ENCODE measurements at regions not wholly inside any gene's neighbourhood (a gene's known extent, or its start where the extent isn't known, plus 50 kb on each side); places are given as distances from the start of the nearest gene placed in this dataset.

DNA sequence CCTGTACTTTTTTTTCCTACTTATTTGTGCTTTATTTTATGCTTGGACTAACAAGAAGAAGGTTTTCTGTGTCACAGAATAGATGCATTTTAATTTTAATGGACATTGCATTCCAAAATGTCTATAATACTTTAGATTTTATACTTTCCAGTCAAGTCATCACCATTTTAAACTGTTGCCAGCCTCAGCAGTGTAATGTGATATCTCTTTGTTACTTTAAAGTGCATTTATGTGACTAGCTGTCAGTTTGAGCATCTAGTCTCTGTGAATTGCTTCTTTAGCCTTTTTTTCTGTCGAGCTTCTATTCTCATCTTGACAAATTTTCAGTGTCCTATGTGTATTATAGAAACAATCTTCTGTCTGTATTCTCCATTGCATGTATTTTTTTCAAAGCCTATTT, 511.4 kb upstream of the CBLB start:
- H3K4me3 ChIP-seq (ENCODE audit: low read depth, low read length) = no peak overlapping the region
- TF ChIP-seq, protein P1, sequence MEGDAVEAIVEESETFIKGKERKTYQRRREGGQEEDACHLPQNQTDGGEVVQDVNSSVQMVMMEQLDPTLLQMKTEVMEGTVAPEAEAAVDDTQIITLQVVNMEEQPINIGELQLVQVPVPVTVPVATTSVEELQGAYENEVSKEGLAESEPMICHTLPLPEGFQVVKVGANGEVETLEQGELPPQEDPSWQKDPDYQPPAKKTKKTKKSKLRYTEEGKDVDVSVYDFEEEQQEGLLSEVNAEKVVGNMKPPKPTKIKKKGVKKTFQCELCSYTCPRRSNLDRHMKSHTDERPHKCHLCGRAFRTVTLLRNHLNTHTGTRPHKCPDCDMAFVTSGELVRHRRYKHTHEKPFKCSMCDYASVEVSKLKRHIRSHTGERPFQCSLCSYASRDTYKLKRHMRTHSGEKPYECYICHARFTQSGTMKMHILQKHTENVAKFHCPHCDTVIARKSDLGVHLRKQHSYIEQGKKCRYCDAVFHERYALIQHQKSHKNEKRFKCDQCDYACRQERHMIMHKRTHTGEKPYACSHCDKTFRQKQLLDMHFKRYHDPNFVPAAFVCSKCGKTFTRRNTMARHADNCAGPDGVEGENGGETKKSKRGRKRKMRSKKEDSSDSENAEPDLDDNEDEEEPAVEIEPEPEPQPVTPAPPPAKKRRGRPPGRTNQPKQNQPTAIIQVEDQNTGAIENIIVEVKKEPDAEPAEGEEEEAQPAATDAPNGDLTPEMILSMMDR (IDR thresholded peaks at IDR 0.05; ENCODE audit: borderline replicate concordance, insufficient read depth, low read depth, low read length) = no peak

DNA sequence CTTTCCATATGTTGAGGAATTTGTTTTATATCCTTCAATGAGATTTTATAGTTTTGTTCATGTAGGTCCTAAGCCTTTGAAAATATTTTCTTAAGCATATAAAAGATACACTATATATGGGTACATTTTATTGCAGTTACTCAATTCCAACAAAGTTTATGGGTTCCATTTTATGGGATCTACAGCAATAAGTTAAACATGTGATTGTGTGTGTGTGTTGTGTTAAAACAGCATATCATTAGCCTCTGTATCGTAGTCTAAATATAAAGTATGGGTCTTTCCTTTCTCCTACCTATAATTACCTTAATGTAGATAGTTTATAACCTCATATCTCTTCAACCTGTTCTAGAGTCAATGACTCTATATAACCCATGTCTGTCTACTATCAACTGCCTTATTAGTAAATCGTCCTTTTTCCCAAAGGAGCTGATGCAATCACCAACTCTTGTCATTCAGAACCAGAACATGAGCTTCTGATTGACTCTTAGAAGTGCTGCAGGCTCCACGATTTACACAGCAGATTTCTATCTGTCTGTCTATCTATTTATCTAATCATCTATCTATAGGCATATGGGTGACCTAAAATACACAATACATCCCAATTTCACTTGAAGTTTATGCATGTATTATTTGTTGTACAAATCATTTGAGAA, 512.6 kb upstream of the CBLB start:
- TF ChIP-seq, protein P1 (IDR thresholded peaks at IDR 0.05; ENCODE audit: borderline replicate concordance, insufficient read depth, low read depth, low read length) = no peak
- H3K4me3 ChIP-seq (ENCODE audit: low read depth, low read length) = no peak overlapping the region

DNA sequence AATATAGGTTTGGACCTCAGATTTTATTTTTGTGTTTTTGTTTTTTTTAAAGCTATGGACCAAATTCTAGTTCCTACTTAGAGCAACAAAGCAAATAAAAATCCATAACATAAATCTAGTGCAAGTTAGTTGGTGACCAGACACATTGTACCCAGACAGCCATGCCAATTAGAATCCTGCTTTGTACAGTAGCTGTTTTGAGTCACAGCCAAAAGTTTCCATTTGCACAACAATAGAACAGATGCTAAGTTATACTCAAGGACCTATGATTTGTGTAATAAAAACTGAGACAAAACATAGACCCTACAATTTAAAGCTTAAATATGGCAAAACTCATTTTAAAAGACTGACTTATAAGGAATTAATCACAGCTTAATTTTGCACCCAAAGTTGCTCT, 513.1 kb upstream of the CBLB start:
- TF ChIP-seq, protein P1 (IDR thresholded peaks at IDR 0.05; ENCODE audit: borderline replicate concordance, insufficient read depth, low read depth, low read length) = no peak

DNA sequence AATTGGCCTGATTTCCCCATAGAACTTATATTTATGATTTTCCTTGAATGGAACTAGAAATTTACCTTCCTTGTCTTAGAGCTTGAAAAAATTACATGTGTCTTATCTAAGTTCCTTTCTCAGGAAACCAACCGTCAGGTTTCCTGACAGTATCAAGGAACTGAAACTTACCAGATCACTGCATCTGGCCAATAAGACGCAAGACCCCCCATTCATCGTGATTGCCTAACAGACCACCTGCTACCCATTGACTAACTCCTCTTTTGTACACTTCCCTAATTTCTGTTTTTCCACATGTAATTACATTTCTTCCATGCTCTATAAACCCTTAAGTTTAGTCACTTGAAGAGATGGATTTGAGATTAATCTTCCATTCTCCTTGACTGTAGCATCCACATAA, 517.2 kb upstream of the CBLB start:
- TF ChIP-seq, protein P1 (IDR thresholded peaks at IDR 0.05; ENCODE audit: borderline replicate concordance, insufficient read depth, low read depth, low read length) = no peak
- no peak overlapping the region for H3K4me3 ChIP-seq (ENCODE audit: low read depth, low read length)

More for the DNA sequence above, 513.1 kb upstream of the CBLB start:
- no peak overlapping the region for H3K4me3 ChIP-seq (ENCODE audit: low read depth, low read length)

DNA sequence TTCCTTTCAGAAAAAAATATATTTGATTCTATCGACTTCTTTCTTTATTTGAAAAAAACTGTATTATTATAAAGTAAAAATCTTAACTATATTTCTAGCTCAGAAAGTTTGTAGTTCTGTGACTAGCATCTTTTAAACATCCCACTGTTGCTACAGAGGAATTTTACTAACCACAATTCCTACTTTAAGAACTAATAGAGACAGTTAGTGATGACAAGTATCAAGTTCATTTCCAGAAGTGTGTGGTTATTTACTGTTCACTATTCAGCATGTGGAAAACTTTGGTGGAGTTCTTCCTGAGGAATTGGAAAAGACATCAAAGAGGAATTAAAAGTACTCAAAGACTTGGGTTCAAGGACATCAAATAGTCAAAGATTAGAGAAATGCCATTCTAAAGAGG, 524.1 kb upstream of the CBLB start:
- no peak overlapping the region for H3K4me3 ChIP-seq (ENCODE audit: low read depth, low read length)
- TF ChIP-seq, protein P1 (IDR thresholded peaks at IDR 0.05; ENCODE audit: borderline replicate concordance, insufficient read depth, low read depth, low read length) = no peak

DNA sequence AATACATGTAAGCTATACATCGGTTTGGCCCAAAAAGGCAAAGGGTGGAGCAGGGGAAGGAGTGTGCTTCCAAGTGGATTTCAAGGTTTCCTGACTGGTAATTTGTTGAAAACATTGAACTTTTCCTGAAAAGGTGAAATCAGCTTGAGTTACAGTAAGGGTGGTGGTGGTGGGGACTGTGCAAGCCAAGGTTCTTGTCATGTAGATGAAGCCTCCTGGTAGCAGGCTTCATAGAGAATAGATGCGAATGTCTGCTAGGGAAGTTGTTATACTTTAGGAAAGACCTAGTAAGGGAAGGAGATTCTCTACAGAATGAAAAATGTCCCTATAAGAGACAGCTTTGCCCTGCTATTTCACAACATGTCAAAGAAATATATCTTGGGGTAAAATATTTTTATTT, 528.2 kb upstream of the CBLB start:
- H3K4me3 ChIP-seq (ENCODE audit: low read depth, low read length) = no peak overlapping the region
- TF ChIP-seq, protein P1 (IDR thresholded peaks at IDR 0.05; ENCODE audit: borderline replicate concordance, insufficient read depth, low read depth, low read length) = no peak

DNA sequence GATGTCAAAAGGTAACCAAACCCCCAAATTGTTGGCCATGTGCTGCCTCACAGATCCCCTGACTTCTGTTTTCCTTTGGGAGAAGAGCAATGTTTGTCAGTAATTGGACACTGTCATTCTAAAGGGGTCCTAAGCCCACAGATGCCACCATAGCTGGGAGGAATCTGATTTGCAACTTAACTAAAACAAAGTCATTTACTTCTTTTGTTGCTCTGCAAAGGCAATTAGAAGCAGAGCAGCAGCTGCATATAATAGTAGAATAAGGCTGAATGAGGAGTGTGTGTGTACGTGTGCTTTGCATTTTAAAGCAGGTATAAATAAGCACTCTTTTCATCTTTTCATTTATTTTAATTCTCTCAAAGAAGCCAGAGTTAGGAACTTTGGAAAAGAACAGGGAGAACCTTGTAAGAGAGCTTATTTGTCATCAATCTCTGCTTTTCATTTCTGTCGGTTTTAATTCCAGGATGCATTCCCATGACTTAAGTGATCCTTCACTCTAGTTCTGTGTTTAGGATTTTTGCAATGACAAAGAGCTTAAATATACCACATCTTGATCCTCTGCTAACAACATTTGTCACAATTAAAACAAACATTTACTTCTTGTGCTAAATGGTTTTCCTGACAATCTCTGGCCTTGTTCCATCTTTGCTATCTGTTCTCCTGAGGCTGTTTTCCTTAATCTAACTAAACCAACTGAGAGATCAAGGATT, 530.2 kb upstream of the CBLB start:
- H3K4me3 ChIP-seq (ENCODE audit: low read depth, low read length) = no peak overlapping the region
- TF ChIP-seq, protein P1 (IDR thresholded peaks at IDR 0.05; ENCODE audit: borderline replicate concordance, insufficient read depth, low read depth, low read length) = no peak
